Adipocyte (in vitro differentiated cells): ENCODE measurements at regions not wholly inside any gene's neighbourhood (a gene's known extent, or its start where the extent isn't known, plus 50 kb on each side); places are given as distances from the start of the nearest gene placed in this dataset.
A peak's percentile ranks its signal among the peaks of the same experiment; 100 is the strongest.
"Not testable (repeated sequence)": the region's sequence is repeated elsewhere in the genome, so short reads cannot be mapped to it uniquely, and the experiment has no call there.

Experiments
- DNase-seq: peaks from one replicate; pipeline ENCODE4 v3.0.0-alpha.2; 2015; ENCODE audit warnings: low read depth
- H3K27me3 ChIP-seq: replicated peaks from 2 replicates; pipeline ENCODE4 v1.7.0; 2013; ENCODE audit warnings: mild to moderate bottlenecking, low read length, moderate library complexity; ENCODE audit not compliant: control insufficient read depth, insufficient read depth
- H3K36me3 ChIP-seq: 2 replicates; pipeline ENCODE4 v1.7.0; 2013; ENCODE audit warnings: low read length, mild to moderate bottlenecking, moderate library complexity; ENCODE audit not compliant: control insufficient read depth, insufficient read depth, severe bottlenecking
- H3K4me1 ChIP-seq: 2 replicates; pipeline ENCODE4 v1.7.0; 2013; ENCODE audit warnings: mild to moderate bottlenecking, low read length, moderate library complexity; ENCODE audit not compliant: control insufficient read depth, insufficient read depth
- H3K4me3 ChIP-seq: 2 replicates; pipeline ENCODE4 v1.7.0; 2013; ENCODE audit warnings: mild to moderate bottlenecking, low read length, moderate library complexity
- H3K9ac ChIP-seq: 2 replicates; pipeline ENCODE4 v1.7.0; 2013; ENCODE audit warnings: mild to moderate bottlenecking, low read length, moderate library complexity
- H3K9me3 ChIP-seq: 2 replicates; pipeline ENCODE4 v1.7.0; 2013; ENCODE audit warnings: mild to moderate bottlenecking, low read length, moderate library complexity; ENCODE audit not compliant: control insufficient read depth

- not testable (repeated sequence) for H3K4me3 ChIP-seq, DNase-seq, H3K36me3 ChIP-seq, H3K9ac ChIP-seq, H3K4me1 ChIP-seq, H3K9me3 ChIP-seq, H3K27me3 ChIP-seq
Observed at GRCh38 chr4:121616449-121616848, 80.3 kb downstream of the ANXA5 start.

- Histone ChIP-seq H3K36me3 (no peaks in the 10 kb centered on the region), H3K27me3 (no peaks in the 10 kb centered on the region), H3K9ac (no peak overlapping the region), H3K4me3 (no peak overlapping the region), H3K4me1 (no peaks in the 10 kb centered on the region), H3K9me3 (no peaks in the 10 kb centered on the region)
- DNase-seq: no peak
Observed at GRCh38 chr4:121614101-121614500, 82.7 kb downstream of the ANXA5 start.

- H3K4me3 ChIP-seq: no peak overlapping the region
- DNase-seq: peak; percentile 15
Observed at GRCh38 chr4:121599049-121599448, 97.7 kb downstream of the ANXA5 start.

GRCh38 chr4:121597346-121597934 is 99.3 kb downstream of the ANXA5 start:
- Histone ChIP-seq H3K27me3 (no peaks in the 10 kb centered on the region), H3K4me3 (no peak overlapping the region), H3K9me3 (no peaks in the 10 kb centered on the region), H3K4me1 (peaks cover 4% of the 10 kb centered on the region), H3K9ac (no peak overlapping the region), H3K36me3 (no peaks in the 10 kb centered on the region)
- no peak for DNase-seq

More at GRCh38 chr4:121599049-121599448, 97.7 kb downstream of the ANXA5 start:
- Histone ChIP-seq H3K36me3 (no peaks in the 10 kb centered on the region), H3K4me1 (peaks cover 4% of the 10 kb centered on the region), H3K27me3 (no peaks in the 10 kb centered on the region), H3K9me3 (no peaks in the 10 kb centered on the region), H3K9ac (no peak overlapping the region)

- Histone ChIP-seq H3K9me3 (no peaks in the 10 kb centered on the region), H3K36me3 (no peaks in the 10 kb centered on the region), H3K4me1 (peaks cover 4% of the 10 kb centered on the region), H3K27me3 (no peaks in the 10 kb centered on the region), H3K9ac (no peak overlapping the region), H3K4me3 (no peak overlapping the region)
- DNase-seq: peak; percentile 68
Observed at GRCh38 chr4:121594796-121595526, 101.8 kb downstream of the ANXA5 start.

GRCh38 chr4:121593760-121594159 is 103.0 kb downstream of the ANXA5 start:
- no peak overlapping the region for H3K9ac ChIP-seq
- H3K36me3 ChIP-seq: no peaks in the 10 kb centered on the region
- no peaks in the 10 kb centered on the region for H3K27me3 ChIP-seq
- no peak overlapping the region for H3K4me3 ChIP-seq
- no peaks in the 10 kb centered on the region for H3K9me3 ChIP-seq
- DNase-seq: no peak
- H3K4me1 ChIP-seq: peaks cover 4% of the 10 kb centered on the region

GRCh38 chr4:121592257-121592656 is 104.5 kb downstream of the ANXA5 start:
- not testable (repeated sequence) for H3K9me3 ChIP-seq, H3K27me3 ChIP-seq, DNase-seq

GRCh38 chr4:121584836-121585235 is 111.9 kb downstream of the ANXA5 start:
- Histone ChIP-seq H3K9me3 (no peaks in the 10 kb centered on the region), H3K9ac (no peak overlapping the region), H3K4me1 (peaks cover 4% of the 10 kb centered on the region), H3K27me3 (peaks cover 14% of the 10 kb centered on the region), H3K36me3 (no peaks in the 10 kb centered on the region), H3K4me3 (no peak overlapping the region)
- no peak for DNase-seq

More at GRCh38 chr4:121592257-121592656, 104.5 kb downstream of the ANXA5 start:
- H3K4me3 ChIP-seq, H3K4me1 ChIP-seq, H3K36me3 ChIP-seq, H3K9ac ChIP-seq: not testable (repeated sequence)

GRCh38 chr4:121583396-121583795 is 113.4 kb downstream of the ANXA5 start:
- no peak overlapping the region for H3K4me3 ChIP-seq
- no peak for DNase-seq
- no peak overlapping the region for H3K9ac ChIP-seq

GRCh38 chr4:121582296-121582695 is 114.5 kb downstream of the ANXA5 start:
- peaks cover 7% of the 10 kb centered on the region for H3K27me3 ChIP-seq
- no peak overlapping the region for H3K9ac ChIP-seq
- no peaks in the 10 kb centered on the region for H3K36me3 ChIP-seq
- no peak for DNase-seq
- H3K4me3 ChIP-seq: no peak overlapping the region
- no peaks in the 10 kb centered on the region for H3K9me3 ChIP-seq
- H3K4me1 ChIP-seq: peaks cover 4% of the 10 kb centered on the region

More at GRCh38 chr4:121583396-121583795, 113.4 kb downstream of the ANXA5 start:
- no peaks in the 10 kb centered on the region for H3K36me3 ChIP-seq
- peaks cover 4% of the 10 kb centered on the region for H3K4me1 ChIP-seq
- H3K27me3 ChIP-seq: peaks cover 14% of the 10 kb centered on the region
- H3K9me3 ChIP-seq: no peaks in the 10 kb centered on the region

GRCh38 chr4:121575392-121575791 is 121.4 kb downstream of the ANXA5 start:
- DNase-seq, H3K4me1 ChIP-seq, H3K4me3 ChIP-seq, H3K36me3 ChIP-seq, H3K9ac ChIP-seq, H3K27me3 ChIP-seq, H3K9me3 ChIP-seq: not testable (repeated sequence)
